ENCODE measurements at regions not wholly inside any gene's neighbourhood (a gene's known extent, or its start where the extent isn't known, plus 50 kb on each side); places are given as distances from the start of the nearest gene placed in this dataset.

DNA sequence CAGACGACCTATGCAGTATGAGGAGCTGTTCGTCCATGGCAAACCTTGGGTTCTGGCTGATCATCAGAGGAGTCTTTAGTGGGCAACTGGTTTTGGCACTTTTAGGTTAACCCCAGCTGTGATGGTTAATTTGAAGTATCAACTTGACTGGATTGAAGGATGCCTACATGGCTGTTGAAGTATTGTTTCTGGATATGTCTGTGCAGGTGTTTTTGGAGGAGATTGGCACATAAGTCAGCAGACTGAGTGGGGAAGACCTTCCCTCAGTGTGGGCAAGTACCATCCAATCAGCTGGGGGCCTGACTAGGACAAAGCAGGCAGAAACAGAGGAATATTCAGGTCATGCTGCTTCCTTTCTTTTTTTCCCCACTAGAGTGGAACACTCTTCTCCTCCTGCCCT, 284.1 kb downstream of the NFKBIZ start:
- CTCF ChIA-PET, result interaction anchor here (0.9 kb wide), 1 partner anchor 33 kb away, joined by 3 read pairs; no protein-coding TSS in a partner anchor
- H2AFZ ChIP-seq (ENCODE audit: low read depth), result no peak overlapping the region
- H3K79me2 ChIP-seq (ENCODE audit: insufficient read depth), result no peaks in the 10 kb centered on the region
- H3K27ac ChIP-seq (ENCODE audit: low read depth in 2 of 2, low read length in 1 of 2), result no peak overlapping the region
- no peak for DNase-seq
- H3K27me3 ChIP-seq (ENCODE audit: insufficient read depth), result no peaks in the 10 kb centered on the region
- H3K4me2 ChIP-seq, result no peak overlapping the region
- H3K4me3 ChIP-seq (ENCODE audit: low read depth in 2 of 2, low read length in 1 of 2), result no peak overlapping the region
- no peaks in the 10 kb centered on the region for H4K20me1 ChIP-seq (ENCODE audit: insufficient read depth)
- WGBS (ENCODE audit: low lambda C conversion rate), result 92% methylated on average over 2 of the region's 2 CpGs
- TF ChIP-seq MEF2A (IDR thresholded peaks at IDR 0.05; ENCODE audit: borderline replicate concordance, low read depth) (no peak), POLR2AphosphoS5 (IDR thresholded peaks at IDR 0.05; ENCODE audit: low read depth, low read length) (no peak), GATA2 (CRISPR knock-in tag; IDR thresholded peaks at IDR 0.05) (no peak), SIN3A (IDR thresholded peaks at IDR 0.05; ENCODE audit: borderline replicate concordance, low read depth, low read length) (no peak), NRF1 (IDR thresholded peaks at IDR 0.05; ENCODE audit: low read depth, low read length) (no peak), FOSL2 (IDR thresholded peaks at IDR 0.05; ENCODE audit: borderline replicate concordance, low read depth) (no peak), TEAD4 (IDR thresholded peaks at IDR 0.05; ENCODE audit: borderline replicate concordance, insufficient read depth) (no peak), GABPA (IDR thresholded peaks at IDR 0.05; ENCODE audit: low read depth) (no peak), CHD2 (IDR thresholded peaks at IDR 0.05; ENCODE audit: low read length, partially characterized antibody) (no peak), SMC3 (IDR thresholded peaks at IDR 0.05; ENCODE audit: low read depth, low read length) (no peak), YY1 (IDR thresholded peaks at IDR 0.05; ENCODE audit: low read depth) (no peak), RCOR1 (IDR thresholded peaks at IDR 0.05; ENCODE audit: low read length) (no peak), NFIC (IDR thresholded peaks at IDR 0.05; ENCODE audit: borderline replicate concordance) (no peak)
- TF ChIP-seq, protein P1, sequence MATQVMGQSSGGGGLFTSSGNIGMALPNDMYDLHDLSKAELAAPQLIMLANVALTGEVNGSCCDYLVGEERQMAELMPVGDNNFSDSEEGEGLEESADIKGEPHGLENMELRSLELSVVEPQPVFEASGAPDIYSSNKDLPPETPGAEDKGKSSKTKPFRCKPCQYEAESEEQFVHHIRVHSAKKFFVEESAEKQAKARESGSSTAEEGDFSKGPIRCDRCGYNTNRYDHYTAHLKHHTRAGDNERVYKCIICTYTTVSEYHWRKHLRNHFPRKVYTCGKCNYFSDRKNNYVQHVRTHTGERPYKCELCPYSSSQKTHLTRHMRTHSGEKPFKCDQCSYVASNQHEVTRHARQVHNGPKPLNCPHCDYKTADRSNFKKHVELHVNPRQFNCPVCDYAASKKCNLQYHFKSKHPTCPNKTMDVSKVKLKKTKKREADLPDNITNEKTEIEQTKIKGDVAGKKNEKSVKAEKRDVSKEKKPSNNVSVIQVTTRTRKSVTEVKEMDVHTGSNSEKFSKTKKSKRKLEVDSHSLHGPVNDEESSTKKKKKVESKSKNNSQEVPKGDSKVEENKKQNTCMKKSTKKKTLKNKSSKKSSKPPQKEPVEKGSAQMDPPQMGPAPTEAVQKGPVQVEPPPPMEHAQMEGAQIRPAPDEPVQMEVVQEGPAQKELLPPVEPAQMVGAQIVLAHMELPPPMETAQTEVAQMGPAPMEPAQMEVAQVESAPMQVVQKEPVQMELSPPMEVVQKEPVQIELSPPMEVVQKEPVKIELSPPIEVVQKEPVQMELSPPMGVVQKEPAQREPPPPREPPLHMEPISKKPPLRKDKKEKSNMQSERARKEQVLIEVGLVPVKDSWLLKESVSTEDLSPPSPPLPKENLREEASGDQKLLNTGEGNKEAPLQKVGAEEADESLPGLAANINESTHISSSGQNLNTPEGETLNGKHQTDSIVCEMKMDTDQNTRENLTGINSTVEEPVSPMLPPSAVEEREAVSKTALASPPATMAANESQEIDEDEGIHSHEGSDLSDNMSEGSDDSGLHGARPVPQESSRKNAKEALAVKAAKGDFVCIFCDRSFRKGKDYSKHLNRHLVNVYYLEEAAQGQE (IDR thresholded peaks at IDR 0.05; ENCODE audit: low read depth, low read length), result no peak
- TF ChIP-seq, protein P2, sequence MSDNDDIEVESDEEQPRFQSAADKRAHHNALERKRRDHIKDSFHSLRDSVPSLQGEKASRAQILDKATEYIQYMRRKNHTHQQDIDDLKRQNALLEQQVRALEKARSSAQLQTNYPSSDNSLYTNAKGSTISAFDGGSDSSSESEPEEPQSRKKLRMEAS (IDR thresholded peaks at IDR 0.05; ENCODE audit: low read depth), result no peak
- TF ChIP-seq, protein P3, sequence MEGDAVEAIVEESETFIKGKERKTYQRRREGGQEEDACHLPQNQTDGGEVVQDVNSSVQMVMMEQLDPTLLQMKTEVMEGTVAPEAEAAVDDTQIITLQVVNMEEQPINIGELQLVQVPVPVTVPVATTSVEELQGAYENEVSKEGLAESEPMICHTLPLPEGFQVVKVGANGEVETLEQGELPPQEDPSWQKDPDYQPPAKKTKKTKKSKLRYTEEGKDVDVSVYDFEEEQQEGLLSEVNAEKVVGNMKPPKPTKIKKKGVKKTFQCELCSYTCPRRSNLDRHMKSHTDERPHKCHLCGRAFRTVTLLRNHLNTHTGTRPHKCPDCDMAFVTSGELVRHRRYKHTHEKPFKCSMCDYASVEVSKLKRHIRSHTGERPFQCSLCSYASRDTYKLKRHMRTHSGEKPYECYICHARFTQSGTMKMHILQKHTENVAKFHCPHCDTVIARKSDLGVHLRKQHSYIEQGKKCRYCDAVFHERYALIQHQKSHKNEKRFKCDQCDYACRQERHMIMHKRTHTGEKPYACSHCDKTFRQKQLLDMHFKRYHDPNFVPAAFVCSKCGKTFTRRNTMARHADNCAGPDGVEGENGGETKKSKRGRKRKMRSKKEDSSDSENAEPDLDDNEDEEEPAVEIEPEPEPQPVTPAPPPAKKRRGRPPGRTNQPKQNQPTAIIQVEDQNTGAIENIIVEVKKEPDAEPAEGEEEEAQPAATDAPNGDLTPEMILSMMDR (IDR thresholded peaks at IDR 0.05), result no peak
- TF ChIP-seq, protein P4, sequence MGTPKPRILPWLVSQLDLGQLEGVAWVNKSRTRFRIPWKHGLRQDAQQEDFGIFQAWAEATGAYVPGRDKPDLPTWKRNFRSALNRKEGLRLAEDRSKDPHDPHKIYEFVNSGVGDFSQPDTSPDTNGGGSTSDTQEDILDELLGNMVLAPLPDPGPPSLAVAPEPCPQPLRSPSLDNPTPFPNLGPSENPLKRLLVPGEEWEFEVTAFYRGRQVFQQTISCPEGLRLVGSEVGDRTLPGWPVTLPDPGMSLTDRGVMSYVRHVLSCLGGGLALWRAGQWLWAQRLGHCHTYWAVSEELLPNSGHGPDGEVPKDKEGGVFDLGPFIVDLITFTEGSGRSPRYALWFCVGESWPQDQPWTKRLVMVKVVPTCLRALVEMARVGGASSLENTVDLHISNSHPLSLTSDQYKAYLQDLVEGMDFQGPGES (IDR thresholded peaks at IDR 0.05; ENCODE audit: low read depth, low read length), result no peak
- no peak overlapping the region for H3K9ac ChIP-seq
- H3K4me1 ChIP-seq (ENCODE audit: control insufficient read depth in 1 of 2, insufficient read depth in 2 of 2, low read depth in 1 of 2, low read length in 1 of 2), result peaks cover 0 to 8% of the 10 kb centered on the region in 2 experiments; a peak in 2 of 4 replicates
- H3K36me3 ChIP-seq (replicated peaks in 1 of 2; ENCODE audit: control insufficient read depth in 1 of 2, insufficient read depth in 2 of 2, low read length in 1 of 2), result no peaks in the 10 kb centered on the region
- POLR2A ChIA-PET, result no interaction called here
- no peaks in the 10 kb centered on the region for H3K9me3 ChIP-seq
- peaks cover 12% of the 10 kb centered on the region for H3F3A ChIP-seq (replicated peaks; ENCODE audit: insufficient read depth)
- no peaks in the 10 kb centered on the region for H3K9me2 ChIP-seq
